Trophoblast cell (in vitro differentiated cells and primary cell): ENCODE measurements at regions not wholly inside any gene's neighbourhood (a gene's known extent, or its start where the extent isn't known, plus 50 kb on each side); places are given as distances from the start of the nearest gene placed in this dataset.

Source experiments
- DNase-seq, 2 donors: peaks; one replicate each; pipeline ENCODE4 v3.0.0-alpha.2; 2016
- H2AFZ ChIP-seq: 2 replicates; pipeline ENCODE4 v1.6.1; 2013; ENCODE audit warnings: low read length, moderate library complexity, mild to moderate bottlenecking; ENCODE audit not compliant: insufficient read depth, poor library complexity
- H2AK5ac ChIP-seq: 2 replicates; pipeline ENCODE4 v1.6.1; 2013; ENCODE audit warnings: mild to moderate bottlenecking, low read length
- H2BK120ac ChIP-seq: 2 replicates; pipeline ENCODE4 v1.6.1; 2013; ENCODE audit warnings: low read length, mild to moderate bottlenecking, moderate library complexity; ENCODE audit not compliant: insufficient read depth, poor library complexity
- H2BK12ac ChIP-seq: 2 replicates; pipeline ENCODE4 v1.6.1; 2013; ENCODE audit warnings: mild to moderate bottlenecking, low read length, moderate library complexity
- H2BK5ac ChIP-seq: 2 replicates; pipeline ENCODE4 v1.6.1; 2013; ENCODE audit warnings: low read length, low read depth, moderate library complexity, mild to moderate bottlenecking; ENCODE audit not compliant: poor library complexity
- H3K14ac ChIP-seq: 2 replicates; pipeline ENCODE4 v1.6.1; 2013; ENCODE audit warnings: mild to moderate bottlenecking, low read length
- H3K18ac ChIP-seq: 2 replicates; pipeline ENCODE4 v1.6.1; 2013; ENCODE audit warnings: mild to moderate bottlenecking, low read length
- H3K23ac ChIP-seq: 2 replicates; pipeline ENCODE4 v1.6.1; 2013; ENCODE audit warnings: low read length
- H3K27ac ChIP-seq: 2 replicates; pipeline ENCODE4 v1.5.1; 2013; ENCODE audit warnings: low read depth, mild to moderate bottlenecking, inconsistent platforms, low read length, moderate library complexity
- H3K27me3 ChIP-seq: 2 replicates; pipeline ENCODE4 v1.6.1; 2013; ENCODE audit warnings: inconsistent platforms, mild to moderate bottlenecking, low read length, moderate library complexity; ENCODE audit not compliant: insufficient read depth
- H3K36me3 ChIP-seq, 2 experiments: 1 replicate in 1 of 2; 2 replicates in 1 of 2; pipeline ENCODE4 v1.6.1; 2013; ENCODE audit warnings: low read length in 2 of 2, mild to moderate bottlenecking in 2 of 2, moderate library complexity in 1 of 2; ENCODE audit not compliant: insufficient read depth in 2 of 2, control insufficient read depth in 1 of 2
- H3K4ac ChIP-seq: 2 replicates; pipeline ENCODE4 v1.6.1; 2013; ENCODE audit warnings: low read depth, mild to moderate bottlenecking, low read length, moderate library complexity
- H3K4me1 ChIP-seq, 2 experiments: 1 replicate in 1 of 2; 2 replicates in 1 of 2; pipeline ENCODE4 v1.6.1; 2013; ENCODE audit warnings: low read length in 2 of 2, mild to moderate bottlenecking in 2 of 2, moderate library complexity in 1 of 2; ENCODE audit not compliant: insufficient read depth in 2 of 2, control insufficient read depth in 1 of 2
- H3K4me2 ChIP-seq: 2 replicates; pipeline ENCODE4 v1.6.1; 2013; ENCODE audit warnings: inconsistent platforms, mild to moderate bottlenecking, low read length, moderate library complexity
- H3K4me3 ChIP-seq: 2 replicates; pipeline ENCODE4 v1.5.1; 2013; ENCODE audit warnings: mild to moderate bottlenecking, low read depth, low read length, inconsistent platforms
- H3K79me1 ChIP-seq: one replicate; pipeline ENCODE4 v1.6.1; 2013; ENCODE audit warnings: low read length
- H3K79me2 ChIP-seq: 2 replicates; pipeline ENCODE4 v1.6.1; 2013; ENCODE audit warnings: low read length, mild to moderate bottlenecking; ENCODE audit not compliant: control insufficient read depth, insufficient read depth, poor library complexity
- H3K9ac ChIP-seq: 2 replicates; pipeline ENCODE4 v1.6.1; 2013; ENCODE audit warnings: mild to moderate bottlenecking, low read length
- H3K9me3 ChIP-seq: 2 replicates; pipeline ENCODE4 v1.6.1; 2013; ENCODE audit warnings: low read depth, mild to moderate bottlenecking, control low read depth, inconsistent platforms, low read length; ENCODE audit not compliant: insufficient read depth
- H4K12ac ChIP-seq: 2 replicates; pipeline ENCODE4 v1.6.1; 2013; ENCODE audit warnings: low read depth, mild to moderate bottlenecking, low read length, moderate library complexity
- H4K8ac ChIP-seq: 2 replicates; pipeline ENCODE4 v1.6.1; 2013; ENCODE audit warnings: low read depth, mild to moderate bottlenecking, low read length, moderate library complexity
- H4K91ac ChIP-seq: one replicate; pipeline ENCODE4 v1.6.1; 2013; ENCODE audit warnings: low read depth, mild to moderate bottlenecking, low read length, moderate library complexity
- WGBS: extraction: QIAGEN DNeasy Blood & Tissue Kit; methylation state at CpG from one replicate; pipeline ENCODE4 v1.1.7; 2013; ENCODE audit warnings: missing lambda C conversion rate; ENCODE audit not compliant: insufficient read length, insufficient coverage; ENCODE audit errors: extremely low coverage; 5-methylcytosine and 5-hydroxymethylcytosine counted together

GRCh38 chr1:62991152-62991551 is 207.2 kb downstream of the ATG4C start:
- no peak overlapping the region for H4K8ac ChIP-seq

GRCh38 chr1:62993844-62994243 is 209.9 kb downstream of the ATG4C start:
- H3K23ac ChIP-seq = no peak overlapping the region
- no peak overlapping the region for H2AFZ ChIP-seq
- H3K9ac ChIP-seq = no peak overlapping the region
- no peak overlapping the region for H4K8ac ChIP-seq
- H2BK120ac ChIP-seq = no peak overlapping the region
- H4K91ac ChIP-seq = no peak overlapping the region
- no CpG with 5 or more reads among the region's 5 CpGs for WGBS
- H3K18ac ChIP-seq = no peak overlapping the region
- no peak overlapping the region for H3K4me3 ChIP-seq
- H3K4me1 ChIP-seq = no peaks in the 10 kb centered on the region
- H3K79me1 ChIP-seq = no peaks in the 10 kb centered on the region
- no peak overlapping the region for H2BK12ac ChIP-seq
- no peaks in the 10 kb centered on the region for H3K79me2 ChIP-seq
- no peaks in the 10 kb centered on the region for H3K27me3 ChIP-seq
- no peak overlapping the region for H3K4ac ChIP-seq
- no peak overlapping the region for H2AK5ac ChIP-seq
- no peak overlapping the region for H4K12ac ChIP-seq
- no peak overlapping the region for H3K4me2 ChIP-seq
- no peaks in the 10 kb centered on the region for H3K9me3 ChIP-seq
- H3K14ac ChIP-seq = no peak overlapping the region
- H2BK5ac ChIP-seq = no peak overlapping the region
- no peaks in the 10 kb centered on the region for H3K36me3 ChIP-seq
- DNase-seq = no peak
- H3K27ac ChIP-seq = no peak overlapping the region

More at GRCh38 chr1:62991152-62991551, 207.2 kb downstream of the ATG4C start:
- WGBS = no CpG with 5 or more reads among the region's 3 CpGs
- H2AFZ ChIP-seq = no peak overlapping the region
- no peak overlapping the region for H4K12ac ChIP-seq
- no peak overlapping the region for H3K4me3 ChIP-seq
- peak; percentile 16 to 52 for DNase-seq
- no peaks in the 10 kb centered on the region for H3K79me2 ChIP-seq
- no peaks in the 10 kb centered on the region for H3K27me3 ChIP-seq
- H3K23ac ChIP-seq = no peak overlapping the region
- no peak overlapping the region for H3K4me2 ChIP-seq
- H2BK120ac ChIP-seq = no peak overlapping the region
- no peak overlapping the region for H4K91ac ChIP-seq
- no peak overlapping the region for H2BK12ac ChIP-seq
- H3K36me3 ChIP-seq = no peaks in the 10 kb centered on the region
- H3K9ac ChIP-seq = no peak overlapping the region
- no peak overlapping the region for H3K18ac ChIP-seq
- no peaks in the 10 kb centered on the region for H3K79me1 ChIP-seq
- no peaks in the 10 kb centered on the region for H3K9me3 ChIP-seq
- H3K14ac ChIP-seq = no peak overlapping the region
- H3K4ac ChIP-seq = no peak overlapping the region
- H3K27ac ChIP-seq = no peak overlapping the region
- no peaks in the 10 kb centered on the region for H3K4me1 ChIP-seq
- H2BK5ac ChIP-seq = no peak overlapping the region
- H2AK5ac ChIP-seq = no peak overlapping the region

GRCh38 chr1:62995173-62995572 is 211.2 kb downstream of the ATG4C start:
- H3K23ac ChIP-seq = no peak overlapping the region
- WGBS = no CpG with 5 or more reads among the region's 4 CpGs

GRCh38 chr1:62997884-62998283 is 214.0 kb downstream of the ATG4C start:
- Histone ChIP-seq H3K27ac (no peak overlapping the region), H2AFZ (no peak overlapping the region), H3K4me1 (no peaks in the 10 kb centered on the region), H3K36me3 (no peaks in the 10 kb centered on the region), H3K14ac (no peak overlapping the region), H2BK5ac (no peak overlapping the region), H2BK12ac (no peak overlapping the region), H2AK5ac (no peak overlapping the region), H3K9ac (no peak overlapping the region), H3K4ac (no peak overlapping the region), H3K4me2 (no peak overlapping the region), H3K79me1 (no peaks in the 10 kb centered on the region), H3K79me2 (no peaks in the 10 kb centered on the region), H3K4me3 (no peak overlapping the region), H3K18ac (no peak overlapping the region), H4K8ac (no peak overlapping the region), H3K23ac (no peak overlapping the region), H3K27me3 (no peaks in the 10 kb centered on the region), H3K9me3 (no peaks in the 10 kb centered on the region), H2BK120ac (no peak overlapping the region), H4K12ac (no peak overlapping the region), H4K91ac (no peak overlapping the region)
- WGBS = no CpG with 5 or more reads among the region's 5 CpGs
- no peak for DNase-seq

More at GRCh38 chr1:62995173-62995572, 211.2 kb downstream of the ATG4C start:
- H4K91ac ChIP-seq = no peak overlapping the region
- no peak overlapping the region for H2BK5ac ChIP-seq
- no peaks in the 10 kb centered on the region for H3K9me3 ChIP-seq
- no peak overlapping the region for H3K14ac ChIP-seq
- H3K79me2 ChIP-seq = no peaks in the 10 kb centered on the region
- H3K18ac ChIP-seq = no peak overlapping the region
- no peak overlapping the region for H3K4me3 ChIP-seq
- no peaks in the 10 kb centered on the region for H3K27me3 ChIP-seq
- no peak overlapping the region for H3K27ac ChIP-seq
- no peak overlapping the region for H3K4me2 ChIP-seq
- H2AK5ac ChIP-seq = no peak overlapping the region
- H3K4me1 ChIP-seq = no peaks in the 10 kb centered on the region
- no peak overlapping the region for H3K4ac ChIP-seq
- no peak overlapping the region for H4K8ac ChIP-seq
- H3K9ac ChIP-seq = no peak overlapping the region
- no peak overlapping the region for H2BK120ac ChIP-seq
- H2AFZ ChIP-seq = no peak overlapping the region
- H3K79me1 ChIP-seq = no peaks in the 10 kb centered on the region
- H4K12ac ChIP-seq = no peak overlapping the region
- no peaks in the 10 kb centered on the region for H3K36me3 ChIP-seq
- no peak for DNase-seq
- no peak overlapping the region for H2BK12ac ChIP-seq
